Adrenal gland (tissue), 5 donors: ENCODE measurements at regions not wholly inside any gene's neighbourhood (a gene's known extent, or its start where the extent isn't known, plus 50 kb on each side); places are given as distances from the start of the nearest gene placed in this dataset.

Experiments
- CTCF ChIP-seq, 6 experiments: fragments of 450-650 bp in 4 of 6; fragments of 200-600 bp in 2 of 6; sonication (generic) in 1 of 6; IDR thresholded peaks; 1 replicate in 5 of 6; 2 replicates in 1 of 6; pipeline versions ENCODE4 v1.5.1 to v1.8.0; 2016 to 2021; ENCODE audit warnings: antibody characterized with exemption in 6 of 6, mild to moderate bottlenecking in 2 of 6, moderate library complexity in 1 of 6
- POLR2A ChIP-seq, 2 donors: fragments of 450-650 bp; IDR thresholded peaks; one replicate each; pipeline ENCODE4 v1.6.1; 2017; ENCODE audit warnings: antibody characterized with exemption in 2 of 2, mild to moderate bottlenecking in 2 of 2, moderate library complexity in 1 of 2
- donor health status: DM: no; HTN: no; CAD: no.

- TF ChIP-seq POLR2A (IDR thresholded peaks at IDR 0.05) (no peak), CTCF (IDR thresholded peaks at IDR 0.05) (no peak)
Measured at GRCh38 chr7:16326106-16326505, 95.2 kb downstream of the CRPPA start.
